GM18519 (cell line): ENCODE measurements at regions not wholly inside any gene's neighbourhood (a gene's known extent, or its start where the extent isn't known, plus 50 kb on each side); places are given as distances from the start of the nearest gene placed in this dataset.
"Not testable (repeated sequence)": the region's sequence is repeated elsewhere in the genome, so short reads cannot be mapped to it uniquely, and the experiment has no call there.

Source experiments
- ATAC-seq: cut with Tn5 transposase; IDR thresholded peaks from one replicate; pipeline ENCODE4 v1.9.1; 2021; ENCODE audit warnings: mild to moderate bottlenecking, moderate library complexity; ENCODE audit not compliant: unreplicated experiment, low FRiP score

- ATAC-seq = no peak
These were observed 248.6 kb upstream of the MAF start for GRCh38 chr16:79849119-79849518.

GRCh38 chr16:79848719-79849118 is 248.2 kb upstream of the MAF start:
- no peak for ATAC-seq

- ATAC-seq = no peak
These were observed 247.0 kb upstream of the MAF start for GRCh38 chr16:79847569-79847968.

GRCh38 chr16:79847101-79847500 is 246.6 kb upstream of the MAF start:
- no peak for ATAC-seq

- ATAC-seq = no peak
These were observed 245.2 kb upstream of the MAF start for GRCh38 chr16:79845734-79846135.

GRCh38 chr16:79845033-79845733 is 244.6 kb upstream of the MAF start:
- peak; percentile 89 for ATAC-seq

GRCh38 chr16:79844603-79845002 is 244.1 kb upstream of the MAF start:
- ATAC-seq = no peak

GRCh38 chr16:79843631-79844043 is 243.1 kb upstream of the MAF start:
- ATAC-seq = peak; percentile 36

GRCh38 chr16:79843145-79843544 is 242.6 kb upstream of the MAF start:
- ATAC-seq = no peak

- no peak for ATAC-seq
These were observed 241.7 kb upstream of the MAF start for GRCh38 chr16:79842197-79842596.

- no peak for ATAC-seq
These were observed 239.2 kb upstream of the MAF start for GRCh38 chr16:79839466-79840341.

- no peak for ATAC-seq
These were observed 238.1 kb upstream of the MAF start for GRCh38 chr16:79838496-79839259.

- ATAC-seq = no peak
These were observed 235.6 kb upstream of the MAF start for GRCh38 chr16:79836144-79836543.

GRCh38 chr16:79835194-79835593 is 234.7 kb upstream of the MAF start:
- no peak for ATAC-seq

- ATAC-seq = no peak
These were observed 234.2 kb upstream of the MAF start for GRCh38 chr16:79834720-79835119.

- ATAC-seq = not testable (repeated sequence)
These were observed 233.5 kb upstream of the MAF start for GRCh38 chr16:79834003-79834402.

- no peak for ATAC-seq
These were observed 233.0 kb upstream of the MAF start for GRCh38 chr16:79833559-79833958.

GRCh38 chr16:79826732-79827475 is 226.4 kb upstream of the MAF start:
- no peak for ATAC-seq

GRCh38 chr16:79825002-79825401 is 224.5 kb upstream of the MAF start:
- no peak for ATAC-seq

- no peak for ATAC-seq
These were observed 223.1 kb upstream of the MAF start for GRCh38 chr16:79823639-79824038.
